ENCODE measurements at regions not wholly inside any gene's neighbourhood (a gene's known extent, or its start where the extent isn't known, plus 50 kb on each side); places are given as distances from the start of the nearest gene placed in this dataset.

GRCh38 chr18:27605107-27605834 is 420.2 kb upstream of the CHST9 start:
- TF ChIP-seq POLR2AphosphoS5 (IDR thresholded peaks at IDR 0.05; ENCODE audit: low read depth, low read length) = no peak
- no peak for TF ChIP-seq POLR2A (IDR thresholded peaks at IDR 0.05; ENCODE audit: low read depth, low read length)

Measured in GM12892 (cell line).